ENCODE measurements at regions not wholly inside any gene's neighbourhood (a gene's known extent, or its start where the extent isn't known, plus 50 kb on each side); places are given as distances from the start of the nearest gene placed in this dataset.

- TF ChIP-seq, protein P1, sequence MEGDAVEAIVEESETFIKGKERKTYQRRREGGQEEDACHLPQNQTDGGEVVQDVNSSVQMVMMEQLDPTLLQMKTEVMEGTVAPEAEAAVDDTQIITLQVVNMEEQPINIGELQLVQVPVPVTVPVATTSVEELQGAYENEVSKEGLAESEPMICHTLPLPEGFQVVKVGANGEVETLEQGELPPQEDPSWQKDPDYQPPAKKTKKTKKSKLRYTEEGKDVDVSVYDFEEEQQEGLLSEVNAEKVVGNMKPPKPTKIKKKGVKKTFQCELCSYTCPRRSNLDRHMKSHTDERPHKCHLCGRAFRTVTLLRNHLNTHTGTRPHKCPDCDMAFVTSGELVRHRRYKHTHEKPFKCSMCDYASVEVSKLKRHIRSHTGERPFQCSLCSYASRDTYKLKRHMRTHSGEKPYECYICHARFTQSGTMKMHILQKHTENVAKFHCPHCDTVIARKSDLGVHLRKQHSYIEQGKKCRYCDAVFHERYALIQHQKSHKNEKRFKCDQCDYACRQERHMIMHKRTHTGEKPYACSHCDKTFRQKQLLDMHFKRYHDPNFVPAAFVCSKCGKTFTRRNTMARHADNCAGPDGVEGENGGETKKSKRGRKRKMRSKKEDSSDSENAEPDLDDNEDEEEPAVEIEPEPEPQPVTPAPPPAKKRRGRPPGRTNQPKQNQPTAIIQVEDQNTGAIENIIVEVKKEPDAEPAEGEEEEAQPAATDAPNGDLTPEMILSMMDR (IDR thresholded peaks at IDR 0.05; ENCODE audit: low read depth, low read length) = no peak
- no peak for TF ChIP-seq POLR2A (IDR thresholded peaks at IDR 0.05; ENCODE audit: extremely low read depth, insufficient read length)
Observed at GRCh38 chr7:16284581-16284980, 136.8 kb downstream of the CRPPA start.

Data from NB4 (cell line).